Islet precursor cell (in vitro differentiated cells): ENCODE measurements at regions not wholly inside any gene's neighbourhood (a gene's known extent, or its start where the extent isn't known, plus 50 kb on each side); places are given as distances from the start of the nearest gene placed in this dataset.

ENCODE experiments used
- DNase-seq: peaks from one replicate; pipeline ENCODE4 v3.0.0-alpha.2; 2018

- no peak for DNase-seq
Observed at GRCh38 chr6:17227403-17227802, 53.8 kb upstream of the RBM24 start.
